ENCODE measurements at regions not wholly inside any gene's neighbourhood (a gene's known extent, or its start where the extent isn't known, plus 50 kb on each side); places are given as distances from the start of the nearest gene placed in this dataset.

- TF ChIP-seq TAF1 (IDR thresholded peaks at IDR 0.05; ENCODE audit: low read depth, low read length) (no peak), POU2F2 (IDR thresholded peaks at IDR 0.05; ENCODE audit: low read depth, low read length) (no peak), PAX5 (IDR thresholded peaks at IDR 0.05; ENCODE audit: insufficient read depth, low read length, severe bottlenecking) (no peak), POLR2AphosphoS5 (IDR thresholded peaks at IDR 0.05; ENCODE audit: low read depth, low read length) (no peak), POLR2A (IDR thresholded peaks at IDR 0.05; ENCODE audit: low read depth, low read length) (no peak), SPI1 (IDR thresholded peaks at IDR 0.05; ENCODE audit: low read depth, low read length) (no peak)
- no peak for FAIRE-seq
These were observed 699.9 kb downstream of the MATN1 start for GRCh38 chr1:30023339-30024022.

GRCh38 chr1:30014031-30014430 lies 709.4 kb downstream of the MATN1 start:
- no peak for TF ChIP-seq POU2F2 (IDR thresholded peaks at IDR 0.05; ENCODE audit: low read depth, low read length)
- TF ChIP-seq TAF1 (IDR thresholded peaks at IDR 0.05; ENCODE audit: low read depth, low read length), result no peak
- TF ChIP-seq POLR2AphosphoS5 (IDR thresholded peaks at IDR 0.05; ENCODE audit: low read depth, low read length), result no peak
- DNase-seq (ENCODE audit: insufficient read length, low spot score) (no peak), FAIRE-seq (no peak)

More at GRCh38 chr1:30023339-30024022, 699.9 kb downstream of the MATN1 start:
- no peak for DNase-seq (ENCODE audit: insufficient read length, low spot score)

- FAIRE-seq, result no peak
- no peak for DNase-seq (ENCODE audit: insufficient read length, low spot score)
- TF ChIP-seq TAF1 (IDR thresholded peaks at IDR 0.05; ENCODE audit: low read depth, low read length) (no peak), PAX5 (IDR thresholded peaks at IDR 0.05; ENCODE audit: insufficient read depth, low read length, severe bottlenecking) (no peak), POU2F2 (IDR thresholded peaks at IDR 0.05; ENCODE audit: low read depth, low read length) (no peak), POLR2AphosphoS5 (IDR thresholded peaks at IDR 0.05; ENCODE audit: low read depth, low read length) (no peak), POLR2A (IDR thresholded peaks at IDR 0.05; ENCODE audit: low read depth, low read length) (no peak), SPI1 (IDR thresholded peaks at IDR 0.05; ENCODE audit: low read depth, low read length) (no peak)
These were observed 710.6 kb downstream of the MATN1 start for GRCh38 chr1:30012455-30013440.

GRCh38 chr1:30011970-30012369 lies 711.4 kb downstream of the MATN1 start:
- TF ChIP-seq POLR2A (IDR thresholded peaks at IDR 0.05; ENCODE audit: low read depth, low read length) (no peak), POLR2AphosphoS5 (IDR thresholded peaks at IDR 0.05; ENCODE audit: low read depth, low read length) (no peak), PAX5 (IDR thresholded peaks at IDR 0.05; ENCODE audit: insufficient read depth, low read length, severe bottlenecking) (no peak), TAF1 (IDR thresholded peaks at IDR 0.05; ENCODE audit: low read depth, low read length) (no peak), POU2F2 (IDR thresholded peaks at IDR 0.05; ENCODE audit: low read depth, low read length) (no peak), SPI1 (IDR thresholded peaks at IDR 0.05; ENCODE audit: low read depth, low read length) (no peak)
- DNase-seq (ENCODE audit: insufficient read length, low spot score) (no peak), FAIRE-seq (no peak)

- FAIRE-seq (no peak), DNase-seq (ENCODE audit: insufficient read length, low spot score) (no peak)
These were observed 712.8 kb downstream of the MATN1 start for GRCh38 chr1:30010506-30011106.

GRCh38 chr1:30009720-30010119 lies 713.7 kb downstream of the MATN1 start:
- TF ChIP-seq PAX5 (IDR thresholded peaks at IDR 0.05; ENCODE audit: insufficient read depth, low read length, severe bottlenecking), result no peak
- TF ChIP-seq TAF1 (IDR thresholded peaks at IDR 0.05; ENCODE audit: low read depth, low read length), result no peak
- TF ChIP-seq POU2F2 (IDR thresholded peaks at IDR 0.05; ENCODE audit: low read depth, low read length), result no peak
- TF ChIP-seq SPI1 (IDR thresholded peaks at IDR 0.05; ENCODE audit: low read depth, low read length), result no peak
- TF ChIP-seq POLR2AphosphoS5 (IDR thresholded peaks at IDR 0.05; ENCODE audit: low read depth, low read length), result no peak
- TF ChIP-seq POLR2A (IDR thresholded peaks at IDR 0.05; ENCODE audit: low read depth, low read length), result no peak
- no peak for FAIRE-seq
- DNase-seq (ENCODE audit: insufficient read length, low spot score), result no peak

More at GRCh38 chr1:30010506-30011106, 712.8 kb downstream of the MATN1 start:
- no peak for TF ChIP-seq PAX5 (IDR thresholded peaks at IDR 0.05; ENCODE audit: insufficient read depth, low read length, severe bottlenecking)
- no peak for TF ChIP-seq POLR2AphosphoS5 (IDR thresholded peaks at IDR 0.05; ENCODE audit: low read depth, low read length)

- FAIRE-seq (no peak), DNase-seq (ENCODE audit: insufficient read length, low spot score) (no peak)
- TF ChIP-seq POLR2A (IDR thresholded peaks at IDR 0.05; ENCODE audit: low read depth, low read length) (no peak), POU2F2 (IDR thresholded peaks at IDR 0.05; ENCODE audit: low read depth, low read length) (no peak), PAX5 (IDR thresholded peaks at IDR 0.05; ENCODE audit: insufficient read depth, low read length, severe bottlenecking) (no peak), TAF1 (IDR thresholded peaks at IDR 0.05; ENCODE audit: low read depth, low read length) (no peak), SPI1 (IDR thresholded peaks at IDR 0.05; ENCODE audit: low read depth, low read length) (no peak), POLR2AphosphoS5 (IDR thresholded peaks at IDR 0.05; ENCODE audit: low read depth, low read length) (no peak)
These were observed 714.3 kb downstream of the MATN1 start for GRCh38 chr1:30008998-30009657.

- TF ChIP-seq PAX5 (IDR thresholded peaks at IDR 0.05; ENCODE audit: insufficient read depth, low read length, severe bottlenecking), result no peak
- no peak for TF ChIP-seq TAF1 (IDR thresholded peaks at IDR 0.05; ENCODE audit: low read depth, low read length)
- TF ChIP-seq POLR2A (IDR thresholded peaks at IDR 0.05; ENCODE audit: low read depth, low read length), result no peak
- TF ChIP-seq POU2F2 (IDR thresholded peaks at IDR 0.05; ENCODE audit: low read depth, low read length), result no peak
- TF ChIP-seq SPI1 (IDR thresholded peaks at IDR 0.05; ENCODE audit: low read depth, low read length), result no peak
- no peak for TF ChIP-seq POLR2AphosphoS5 (IDR thresholded peaks at IDR 0.05; ENCODE audit: low read depth, low read length)
- DNase-seq (ENCODE audit: insufficient read length, low spot score) (no peak), FAIRE-seq (no peak)
These were observed 714.9 kb downstream of the MATN1 start for GRCh38 chr1:30008372-30008997.
